DND-41 (cell line): ENCODE measurements at regions not wholly inside any gene's neighbourhood (a gene's known extent, or its start where the extent isn't known, plus 50 kb on each side); places are given as distances from the start of the nearest gene placed in this dataset.

ENCODE experiments used
- ATAC-seq: fragments of 200-7000 bp; cut with Tn5 transposase; 3 replicates; pipeline ENCODE4 v1.9.1; 2021; ENCODE audit warnings: low read depth; ENCODE audit not compliant: insufficient read depth
- DNase-seq: peaks from one replicate; pipeline ENCODE4 v3.0.0-alpha.2; 2020
- H2AFZ ChIP-seq: 2 replicates; pipeline ENCODE4 v1.6.0; 2012; ENCODE audit warnings: low read depth, low read length
- H3K27ac ChIP-seq: 2 replicates; pipeline ENCODE4 v1.5.1; 2012; ENCODE audit warnings: low read length, inconsistent platforms
- H3K27me3 ChIP-seq: fragments of 200-600 bp; sonication (generic); 2 replicates; pipeline ENCODE4 v1.6.0; 2012; ENCODE audit warnings: low read length, mild to moderate bottlenecking, inconsistent platforms; ENCODE audit not compliant: insufficient read depth, poor library complexity
- H3K36me3 ChIP-seq: 2 replicates; pipeline ENCODE4 v1.5.1; 2012; ENCODE audit warnings: low read length, inconsistent platforms; ENCODE audit not compliant: insufficient read depth
- H3K4me1 ChIP-seq: 2 replicates; pipeline ENCODE4 v1.5.1; 2012; ENCODE audit warnings: mild to moderate bottlenecking, low read length; ENCODE audit not compliant: insufficient read depth
- H3K4me2 ChIP-seq: 2 replicates; pipeline ENCODE4 v1.6.0; 2012; ENCODE audit warnings: mild to moderate bottlenecking, moderate library complexity, low read length, inconsistent platforms; ENCODE audit not compliant: insufficient read depth
- H3K4me3 ChIP-seq, 2 experiments: fragments of 200-600 bp in 1 of 2; shearing (Covaris generic) in 1 of 2; 2 replicates each; pipeline ENCODE4 v1.5.1; 2012 to 2016; ENCODE audit warnings: inconsistent platforms in 2 of 2, low read length in 2 of 2, mild to moderate bottlenecking in 2 of 2, low read depth in 1 of 2, moderate library complexity in 1 of 2
- H3K79me2 ChIP-seq: 2 replicates; pipeline ENCODE4 v1.6.0; 2012; ENCODE audit warnings: low read length, inconsistent platforms; ENCODE audit not compliant: insufficient read depth
- H3K9ac ChIP-seq: 2 replicates; pipeline ENCODE4 v1.6.0; 2012; ENCODE audit warnings: low read depth, mild to moderate bottlenecking, inconsistent platforms, low read length, moderate library complexity
- H3K9me3 ChIP-seq: 2 replicates; pipeline ENCODE4 v1.5.1; 2012; ENCODE audit warnings: low read length, moderate library complexity, mild to moderate bottlenecking, inconsistent platforms; ENCODE audit not compliant: insufficient read depth, severe bottlenecking
- H4K20me1 ChIP-seq: 2 replicates; pipeline ENCODE4 v1.6.0; 2012; ENCODE audit warnings: low read length; ENCODE audit not compliant: insufficient read depth
- EZH2 ChIP-seq: IDR thresholded peaks from 3 replicates; pipeline ENCODE4 v1.6.1; 2012; ENCODE audit warnings: borderline replicate concordance, low read depth, mild to moderate bottlenecking, moderate library complexity, low read length, inconsistent platforms; ENCODE audit not compliant: severe bottlenecking
- TF ChIP-seq, protein P1 (sequence below): IDR thresholded peaks from 2 replicates; pipeline ENCODE4 v1.5.1; 2012; ENCODE audit warnings: borderline replicate concordance, low read length, moderate library complexity, mild to moderate bottlenecking; ENCODE audit not compliant: poor library complexity, severe bottlenecking; ENCODE audit errors: extremely low read depth

DNA sequence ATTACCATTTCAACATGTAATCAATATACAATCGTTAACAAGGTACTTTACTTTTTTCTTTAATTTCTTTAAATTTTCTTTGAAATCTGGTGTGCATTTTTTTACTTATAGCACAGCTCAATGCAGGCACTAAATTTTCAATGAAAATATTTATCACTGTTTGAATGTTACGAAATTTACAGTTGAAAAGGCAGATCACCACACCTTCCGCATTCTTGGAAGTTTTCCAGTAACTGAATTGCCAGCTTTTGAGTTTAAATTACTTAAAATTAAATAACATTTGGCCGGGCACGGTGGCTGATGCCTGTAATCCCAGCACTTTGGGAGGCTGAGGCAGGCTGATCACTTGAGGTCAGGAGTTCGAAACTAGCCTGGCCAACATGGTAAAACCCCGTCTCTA is 309.9 kb downstream of the BMP7 start:
- Histone ChIP-seq H3K36me3 (no peaks in the 10 kb centered on the region), H4K20me1 (0 out of 2 replicates have a peak, but pooled peaks cover 3% of the 10 kb centered on the region), H3K4me3 (no peak overlapping the region), H3K4me1 (no peaks in the 10 kb centered on the region), H3K4me2 (no peak overlapping the region), H3K27ac (no peak overlapping the region), H3K9me3 (no peaks in the 10 kb centered on the region), H3K27me3 (peaks cover 18% of the 10 kb centered on the region), H3K79me2 (no peaks in the 10 kb centered on the region), H2AFZ (no peak overlapping the region), H3K9ac (no peak overlapping the region)
- ATAC-seq (no peak), DNase-seq (no peak)
- TF ChIP-seq, protein P1, sequence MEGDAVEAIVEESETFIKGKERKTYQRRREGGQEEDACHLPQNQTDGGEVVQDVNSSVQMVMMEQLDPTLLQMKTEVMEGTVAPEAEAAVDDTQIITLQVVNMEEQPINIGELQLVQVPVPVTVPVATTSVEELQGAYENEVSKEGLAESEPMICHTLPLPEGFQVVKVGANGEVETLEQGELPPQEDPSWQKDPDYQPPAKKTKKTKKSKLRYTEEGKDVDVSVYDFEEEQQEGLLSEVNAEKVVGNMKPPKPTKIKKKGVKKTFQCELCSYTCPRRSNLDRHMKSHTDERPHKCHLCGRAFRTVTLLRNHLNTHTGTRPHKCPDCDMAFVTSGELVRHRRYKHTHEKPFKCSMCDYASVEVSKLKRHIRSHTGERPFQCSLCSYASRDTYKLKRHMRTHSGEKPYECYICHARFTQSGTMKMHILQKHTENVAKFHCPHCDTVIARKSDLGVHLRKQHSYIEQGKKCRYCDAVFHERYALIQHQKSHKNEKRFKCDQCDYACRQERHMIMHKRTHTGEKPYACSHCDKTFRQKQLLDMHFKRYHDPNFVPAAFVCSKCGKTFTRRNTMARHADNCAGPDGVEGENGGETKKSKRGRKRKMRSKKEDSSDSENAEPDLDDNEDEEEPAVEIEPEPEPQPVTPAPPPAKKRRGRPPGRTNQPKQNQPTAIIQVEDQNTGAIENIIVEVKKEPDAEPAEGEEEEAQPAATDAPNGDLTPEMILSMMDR: no peak
- TF ChIP-seq EZH2: no peak

- no peaks in the 10 kb centered on the region for H3K9me3 ChIP-seq
- H3K27ac ChIP-seq: no peak overlapping the region
- TF ChIP-seq EZH2: no peak
- TF ChIP-seq, protein P1: no peak
- H3K79me2 ChIP-seq: no peaks in the 10 kb centered on the region
- H3K4me1 ChIP-seq: no peaks in the 10 kb centered on the region
- ATAC-seq (no peak), DNase-seq (no peak)
- H3K4me3 ChIP-seq: no peak overlapping the region
- 0 out of 2 replicates have a peak, but pooled peaks cover 3% of the 10 kb centered on the region for H4K20me1 ChIP-seq
- no peak overlapping the region for H2AFZ ChIP-seq
- H3K36me3 ChIP-seq: no peaks in the 10 kb centered on the region
- H3K9ac ChIP-seq: no peak overlapping the region
- H3K4me2 ChIP-seq: no peak overlapping the region
- peaks cover 18% of the 10 kb centered on the region for H3K27me3 ChIP-seq
These were observed 308.5 kb downstream of the BMP7 start for GRCh38 chr20:56957737-56958553.

DNA sequence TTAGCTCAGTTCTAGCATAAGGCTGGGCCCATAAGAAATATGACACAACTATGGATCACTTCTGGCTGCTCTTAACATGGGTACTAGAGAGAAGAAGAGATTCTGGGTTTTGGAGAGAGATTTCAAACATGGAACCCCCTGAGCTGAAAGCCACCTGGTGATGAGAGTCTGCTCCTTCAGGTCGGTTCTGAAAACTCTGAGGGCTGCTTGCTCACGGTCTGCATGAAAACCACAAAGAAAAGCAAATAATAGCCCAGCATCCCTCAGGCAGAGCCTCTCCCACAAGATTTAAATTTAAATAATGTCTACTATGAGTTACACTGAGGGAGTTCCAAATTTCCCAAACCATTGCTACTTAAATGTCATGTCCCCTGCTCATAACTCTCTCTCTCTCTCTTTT is 301.5 kb downstream of the BMP7 start:
- DNase-seq: no peak
- Histone ChIP-seq H3K4me2 (no peak overlapping the region), H3K4me1 (no peaks in the 10 kb centered on the region), H3K9ac (no peak overlapping the region), H3K36me3 (no peaks in the 10 kb centered on the region), H4K20me1 (no peaks in the 10 kb centered on the region), H3K9me3 (no peaks in the 10 kb centered on the region), H3K79me2 (no peaks in the 10 kb centered on the region), H3K27ac (no peak overlapping the region), H3K4me3 (no peak overlapping the region), H3K27me3 (peaks cover 10% of the 10 kb centered on the region), H2AFZ (no peak overlapping the region)
- ATAC-seq: no peak
- TF ChIP-seq, protein P1: no peak
- TF ChIP-seq EZH2: no peak
